HL-60 (cell line): ENCODE measurements at regions not wholly inside any gene's neighbourhood (a gene's known extent, or its start where the extent isn't known, plus 50 kb on each side); places are given as distances from the start of the nearest gene placed in this dataset.

Experiments
- DNase-seq, 2 experiments: peaks; one replicate each; pipeline ENCODE4 v3.0.0-alpha.2; 2010 to 2020; ENCODE audit warnings: low read depth in 1 of 2, low spot score in 1 of 2
- H3K27ac ChIP-seq: fragments of 250-450 bp; sonication (Bioruptor Pico); replicated peaks from 2 replicates; pipeline ENCODE4 v1.5.1; 2020; ENCODE audit warnings: mild to moderate bottlenecking, moderate library complexity
- H3K27me3 ChIP-seq: fragments of 250-450 bp; sonication (Bioruptor Pico); 2 replicates; pipeline ENCODE4 v1.5.1; 2021; ENCODE audit warnings: mild to moderate bottlenecking, moderate library complexity; ENCODE audit not compliant: insufficient read depth, poor library complexity, severe bottlenecking
- H3K4me3 ChIP-seq: replicated peaks from 2 replicates; pipeline ENCODE4 v1.5.1; 2011; ENCODE audit warnings: mild to moderate bottlenecking, control low read depth, low read length; ENCODE audit not compliant: insufficient read depth
- CTCF ChIP-seq: IDR thresholded peaks from one replicate; pipeline ENCODE4 v1.5.1; 2011; ENCODE audit warnings: low read length, control low read depth, inconsistent platforms; ENCODE audit not compliant: insufficient read depth
- GABPA ChIP-seq: IDR thresholded peaks from 2 replicates; pipeline ENCODE4 v1.6.1; 2012; ENCODE audit warnings: low read depth
- POLR2AphosphoS5 ChIP-seq: IDR thresholded peaks from 2 replicates; pipeline ENCODE4 v1.6.1; 2012; ENCODE audit warnings: low read depth
- REST ChIP-seq: IDR thresholded peaks from 2 replicates; pipeline ENCODE4 v1.6.1; 2012; ENCODE audit warnings: low read depth; ENCODE audit not compliant: insufficient replicate concordance
- SPI1 ChIP-seq: IDR thresholded peaks from 2 replicates; pipeline ENCODE4 v1.6.1; 2012; ENCODE audit warnings: low read depth, mild to moderate bottlenecking, borderline replicate concordance

GRCh38 chr14:95455246-95455645 lies 61.2 kb downstream of the SYNE3 start:
- H3K27me3 ChIP-seq = no peaks in the 10 kb centered on the region
- no peak for TF ChIP-seq CTCF
- TF ChIP-seq POLR2AphosphoS5 = no peak
- no peak for TF ChIP-seq REST
- no peak for TF ChIP-seq GABPA
- TF ChIP-seq SPI1 = no peak
- no peak for DNase-seq

GRCh38 chr14:95453713-95453980 lies 62.8 kb downstream of the SYNE3 start:
- no peak for DNase-seq
- no peaks in the 10 kb centered on the region for H3K27me3 ChIP-seq
- TF ChIP-seq GABPA (no peak), POLR2AphosphoS5 (no peak), CTCF (no peak), SPI1 (no peak), REST (no peak)
- no peak overlapping the region for H3K4me3 ChIP-seq
- no peak overlapping the region for H3K27ac ChIP-seq

More at GRCh38 chr14:95455246-95455645, 61.2 kb downstream of the SYNE3 start:
- Histone ChIP-seq H3K4me3 (no peak overlapping the region), H3K27ac (no peak overlapping the region)

GRCh38 chr14:95452893-95453712 lies 63.3 kb downstream of the SYNE3 start:
- TF ChIP-seq GABPA (no peak), POLR2AphosphoS5 (no peak), REST (no peak), SPI1 (no peak), CTCF (no peak)
- no peak overlapping the region for H3K27ac ChIP-seq
- no peak overlapping the region for H3K4me3 ChIP-seq
- no peak for DNase-seq
- no peaks in the 10 kb centered on the region for H3K27me3 ChIP-seq
